ENCODE measurements at regions not wholly inside any gene's neighbourhood (a gene's known extent, or its start where the extent isn't known, plus 50 kb on each side); places are given as distances from the start of the nearest gene placed in this dataset.
"Not testable (repeated sequence)": the region's sequence is repeated elsewhere in the genome, so short reads cannot be mapped to it uniquely, and the experiment has no call there.

GRCh38 chr12:131628023-131628740 lies 82.7 kb upstream of the SFSWAP start:
- no peak overlapping the region for H3K4me3 ChIP-seq (ENCODE audit: control insufficient read depth, low read depth, low read length)
- no peak for TF ChIP-seq CTCF (IDR thresholded peaks at IDR 0.05; ENCODE audit: control insufficient read depth, insufficient read depth, low read depth, low read length, missing control alignments)

GRCh38 chr12:131628766-131629448 lies 82.0 kb upstream of the SFSWAP start:
- DNase-seq (ENCODE audit: low read depth): no peak
- H3K4me3 ChIP-seq (ENCODE audit: control insufficient read depth, low read depth, low read length): no peak overlapping the region
- TF ChIP-seq CTCF (IDR thresholded peaks at IDR 0.05; ENCODE audit: control insufficient read depth, insufficient read depth, low read depth, low read length, missing control alignments): no peak

More at GRCh38 chr12:131628023-131628740, 82.7 kb upstream of the SFSWAP start:
- no peak for DNase-seq (ENCODE audit: low read depth)

GRCh38 chr12:131631230-131631629 lies 79.7 kb upstream of the SFSWAP start:
- no peak overlapping the region for H3K4me3 ChIP-seq (ENCODE audit: control insufficient read depth, low read depth, low read length)
- no peak for DNase-seq (ENCODE audit: low read depth)
- no peak for TF ChIP-seq CTCF (IDR thresholded peaks at IDR 0.05; ENCODE audit: control insufficient read depth, insufficient read depth, low read depth, low read length, missing control alignments)

DNA sequence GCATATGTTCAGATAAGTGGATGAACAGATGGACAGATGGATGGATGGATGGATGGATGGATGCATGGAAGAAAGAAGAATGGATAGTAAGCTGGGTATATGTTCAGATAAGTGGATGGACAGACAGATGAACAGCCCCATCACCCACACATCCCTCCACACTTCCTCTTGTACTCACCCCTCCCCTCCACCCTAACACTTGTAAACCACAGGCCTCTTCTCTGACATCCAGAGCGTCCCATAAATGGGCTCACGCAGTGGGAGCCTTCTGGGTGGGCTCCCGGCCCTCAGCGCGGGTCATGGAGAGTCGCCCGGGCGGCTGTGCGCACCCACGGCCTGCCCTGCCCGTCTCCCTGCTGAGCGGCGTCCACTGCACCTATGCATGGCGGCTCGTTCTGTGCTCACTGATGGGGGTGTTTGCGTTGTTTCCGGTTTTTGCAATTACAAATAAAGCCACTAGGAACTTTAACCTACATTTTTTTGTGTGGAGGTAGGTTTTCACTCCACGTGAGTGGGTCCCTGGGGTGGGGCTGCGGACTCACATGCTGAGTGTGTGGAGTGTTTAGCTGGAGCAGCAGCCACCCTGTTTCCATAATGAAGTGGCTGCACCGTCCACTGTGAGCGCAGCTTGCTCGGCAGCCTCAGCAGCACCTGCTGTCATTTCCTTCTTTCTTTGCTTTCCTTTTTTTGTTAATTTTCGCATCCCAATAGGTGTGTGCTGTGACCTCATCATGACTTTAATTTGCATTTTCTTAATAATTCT lies 78.8 kb upstream of the SFSWAP start:
- DNase-seq (ENCODE audit: low read depth); H3K4me3 ChIP-seq (ENCODE audit: control insufficient read depth, low read depth, low read length): not testable (repeated sequence)

- DNase-seq (ENCODE audit: low read depth); H3K4me3 ChIP-seq (ENCODE audit: control insufficient read depth, low read depth, low read length): not testable (repeated sequence)
Observed at GRCh38 chr12:131632652-131633023, 78.3 kb upstream of the SFSWAP start.

GRCh38 chr12:131633610-131634009 lies 77.3 kb upstream of the SFSWAP start:
- DNase-seq (ENCODE audit: low read depth); H3K4me3 ChIP-seq (ENCODE audit: control insufficient read depth, low read depth, low read length): not testable (repeated sequence)

DNA sequence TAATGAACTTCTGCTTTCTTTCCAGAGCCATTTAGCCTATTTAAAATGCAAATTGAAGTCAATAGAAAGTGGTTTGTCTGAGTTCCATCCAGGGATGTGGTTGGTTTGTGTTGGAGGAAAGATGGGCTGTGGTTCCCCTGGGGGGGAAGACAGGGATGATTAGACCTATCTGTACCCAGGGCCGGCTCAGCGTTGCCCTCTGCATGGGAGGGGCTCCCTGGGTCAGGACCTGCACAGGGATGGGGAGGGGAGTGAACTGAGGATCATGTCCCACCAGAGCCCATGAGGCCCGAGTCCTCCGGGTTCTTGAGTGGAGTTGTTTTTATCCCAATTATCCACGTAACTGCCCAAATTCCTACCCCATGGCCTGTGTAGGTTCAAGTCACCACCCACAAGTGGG lies 76.9 kb upstream of the SFSWAP start:
- no peak for TF ChIP-seq CTCF (IDR thresholded peaks at IDR 0.05; ENCODE audit: control insufficient read depth, insufficient read depth, low read depth, low read length, missing control alignments)
- DNase-seq (ENCODE audit: low read depth): no peak
- no peak overlapping the region for H3K4me3 ChIP-seq (ENCODE audit: control insufficient read depth, low read depth, low read length)

GRCh38 chr12:131635012-131635411 lies 75.9 kb upstream of the SFSWAP start:
- not testable (repeated sequence) for H3K4me3 ChIP-seq (ENCODE audit: control insufficient read depth, low read depth, low read length); DNase-seq (ENCODE audit: low read depth)
